ENCODE measurements at regions not wholly inside any gene's neighbourhood (a gene's known extent, or its start where the extent isn't known, plus 50 kb on each side); places are given as distances from the start of the nearest gene placed in this dataset.

- no peaks in the 10 kb centered on the region for H3K36me3 ChIP-seq (ENCODE audit: control insufficient read depth in 3 of 3, insufficient read depth in 3 of 3, low read length in 3 of 3)
- H3K4me1 ChIP-seq (ENCODE audit: control insufficient read depth in 3 of 3, insufficient read depth in 3 of 3, low read length in 3 of 3) = no peaks in the 10 kb centered on the region
- no peak overlapping the region for H3K9ac ChIP-seq (ENCODE audit: low read depth in 1 of 3, low read length in 3 of 3)
- H3K27me3 ChIP-seq (ENCODE audit: control insufficient read depth in 3 of 3, insufficient read depth in 3 of 3, low read length in 3 of 3) = no peaks in the 10 kb centered on the region
- no peak overlapping the region for H3K4me3 ChIP-seq (ENCODE audit: low read length in 3 of 3)
- no peak overlapping the region for H3K27ac ChIP-seq (ENCODE audit: low read depth, low read length)
- H3K9me3 ChIP-seq (ENCODE audit: control insufficient read depth in 3 of 3, low read length in 3 of 3) = no peaks in the 10 kb centered on the region
Measured at GRCh38 chr21:14690886-14691285, 144.8 kb upstream of the SAMSN1 start.

DNA sequence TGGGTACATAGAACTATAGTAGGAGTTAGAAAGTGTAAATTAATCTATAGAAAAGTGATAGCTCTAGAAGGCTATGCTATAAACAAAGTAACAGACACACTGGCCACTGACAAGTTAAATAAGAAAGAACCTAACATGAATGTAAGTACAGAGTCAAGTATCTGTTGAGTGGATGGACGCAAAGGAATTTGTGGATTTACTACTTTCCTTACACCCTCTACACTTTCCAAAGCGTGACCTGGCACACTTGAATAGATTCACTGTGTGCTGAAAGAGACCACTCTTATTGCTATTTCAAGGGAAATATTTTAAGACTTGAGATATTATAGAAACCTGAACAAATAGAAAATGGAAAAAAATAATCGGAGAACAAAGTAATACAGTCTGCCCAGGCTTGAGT lies 142.8 kb upstream of the SAMSN1 start:
- no peaks in the 10 kb centered on the region for H3K27me3 ChIP-seq (ENCODE audit: control insufficient read depth in 3 of 3, insufficient read depth in 3 of 3, low read length in 3 of 3)
- no peaks in the 10 kb centered on the region for H3K36me3 ChIP-seq (ENCODE audit: control insufficient read depth in 3 of 3, insufficient read depth in 3 of 3, low read length in 3 of 3)
- no peaks in the 10 kb centered on the region for H3K4me1 ChIP-seq (ENCODE audit: control insufficient read depth in 3 of 3, insufficient read depth in 3 of 3, low read length in 3 of 3)
- no peaks in the 10 kb centered on the region for H3K9me3 ChIP-seq (ENCODE audit: control insufficient read depth in 3 of 3, low read length in 3 of 3)
- H3K27ac ChIP-seq (ENCODE audit: low read depth, low read length) = no peak overlapping the region
- no peak overlapping the region for H3K9ac ChIP-seq (ENCODE audit: low read depth in 1 of 3, low read length in 3 of 3)
- H3K4me3 ChIP-seq (ENCODE audit: low read length in 3 of 3) = no peak overlapping the region

DNA sequence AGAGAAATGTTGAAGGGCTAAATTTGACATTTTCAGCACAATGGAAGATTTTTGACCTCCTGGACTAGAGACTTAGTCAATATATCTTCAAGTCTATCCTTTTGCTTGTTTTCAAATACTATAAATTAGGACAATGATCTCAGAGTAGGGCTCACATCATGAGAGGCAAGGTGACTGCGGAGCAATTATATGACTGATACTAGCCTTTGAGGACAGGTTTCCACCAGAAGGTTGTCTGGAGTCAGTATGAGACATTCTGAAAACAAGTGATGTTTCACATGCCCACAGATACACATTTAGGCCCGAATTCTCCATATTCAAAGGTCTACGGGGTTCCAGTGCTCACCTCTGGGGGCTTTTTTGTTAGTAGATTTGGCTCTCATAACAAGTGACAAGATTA lies 142.3 kb upstream of the SAMSN1 start:
- H3K36me3 ChIP-seq (ENCODE audit: control insufficient read depth in 3 of 3, insufficient read depth in 3 of 3, low read length in 3 of 3) = no peaks in the 10 kb centered on the region
- H3K9me3 ChIP-seq (ENCODE audit: control insufficient read depth in 3 of 3, low read length in 3 of 3) = no peaks in the 10 kb centered on the region
- no peaks in the 10 kb centered on the region for H3K27me3 ChIP-seq (ENCODE audit: control insufficient read depth in 3 of 3, insufficient read depth in 3 of 3, low read length in 3 of 3)
- no peak overlapping the region for H3K27ac ChIP-seq (ENCODE audit: low read depth, low read length)
- no peaks in the 10 kb centered on the region for H3K4me1 ChIP-seq (ENCODE audit: control insufficient read depth in 3 of 3, insufficient read depth in 3 of 3, low read length in 3 of 3)
- H3K9ac ChIP-seq (ENCODE audit: low read depth in 1 of 3, low read length in 3 of 3) = no peak overlapping the region
- H3K4me3 ChIP-seq (ENCODE audit: low read length in 3 of 3) = no peak overlapping the region

- Histone ChIP-seq H3K4me3 (ENCODE audit: low read length in 3 of 3) (no peak overlapping the region), H3K27ac (ENCODE audit: low read depth, low read length) (no peak overlapping the region), H3K9me3 (ENCODE audit: control insufficient read depth in 3 of 3, low read length in 3 of 3) (no peaks in the 10 kb centered on the region), H3K27me3 (ENCODE audit: control insufficient read depth in 3 of 3, insufficient read depth in 3 of 3, low read length in 3 of 3) (no peaks in the 10 kb centered on the region), H3K36me3 (ENCODE audit: control insufficient read depth in 3 of 3, insufficient read depth in 3 of 3, low read length in 3 of 3) (no peaks in the 10 kb centered on the region), H3K9ac (ENCODE audit: low read depth in 1 of 3, low read length in 3 of 3) (no peak overlapping the region), H3K4me1 (ENCODE audit: control insufficient read depth in 3 of 3, insufficient read depth in 3 of 3, low read length in 3 of 3) (no peaks in the 10 kb centered on the region)
Measured at GRCh38 chr21:14687268-14687625, 141.1 kb upstream of the SAMSN1 start.

DNA sequence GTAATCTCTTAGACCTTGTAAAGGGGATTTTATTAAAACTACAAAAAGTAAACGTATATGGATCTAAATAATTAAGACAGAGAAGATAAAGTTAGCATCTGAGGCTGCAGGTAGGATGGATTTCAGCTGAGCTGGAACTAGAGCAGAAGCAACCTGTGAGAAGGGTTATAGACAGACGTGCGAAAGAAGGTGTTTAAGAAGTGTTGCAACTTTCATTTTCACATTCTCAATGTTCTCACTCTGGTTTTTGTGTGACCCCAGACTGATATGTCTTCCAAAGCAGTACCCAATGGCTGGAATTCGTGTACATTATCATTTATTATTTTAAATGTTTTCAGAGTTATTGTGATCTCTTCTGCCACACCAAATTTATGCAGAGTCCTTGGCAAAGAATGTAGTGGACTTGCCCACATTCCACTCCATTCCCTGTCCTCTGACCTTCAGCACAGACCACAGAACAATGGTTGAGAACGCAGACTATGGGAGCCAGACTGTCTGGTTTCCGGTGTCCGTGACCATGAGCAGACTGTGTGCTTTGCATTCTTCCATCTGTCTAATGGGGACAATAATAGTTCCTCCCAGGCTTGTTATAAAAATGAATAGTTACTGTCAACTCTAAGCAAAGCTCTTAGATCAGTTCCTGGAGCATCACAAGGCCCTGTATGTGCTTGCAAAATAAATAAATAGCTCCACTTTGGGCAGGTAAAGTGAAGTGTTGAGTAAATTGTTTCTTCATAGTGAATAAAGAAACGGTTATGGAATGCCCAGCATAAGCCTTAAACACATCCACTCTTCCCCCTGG lies 140.6 kb upstream of the SAMSN1 start:
- H3K27ac ChIP-seq (ENCODE audit: low read depth, low read length) = no peak overlapping the region
- no peaks in the 10 kb centered on the region for H3K9me3 ChIP-seq (ENCODE audit: control insufficient read depth in 3 of 3, low read length in 3 of 3)
- no peaks in the 10 kb centered on the region for H3K4me1 ChIP-seq (ENCODE audit: control insufficient read depth in 3 of 3, insufficient read depth in 3 of 3, low read length in 3 of 3)
- H3K27me3 ChIP-seq (ENCODE audit: control insufficient read depth in 3 of 3, insufficient read depth in 3 of 3, low read length in 3 of 3) = no peaks in the 10 kb centered on the region
- no peaks in the 10 kb centered on the region for H3K36me3 ChIP-seq (ENCODE audit: control insufficient read depth in 3 of 3, insufficient read depth in 3 of 3, low read length in 3 of 3)
- H3K9ac ChIP-seq (ENCODE audit: low read depth in 1 of 3, low read length in 3 of 3) = no peak overlapping the region
- no peak overlapping the region for H3K4me3 ChIP-seq (ENCODE audit: low read length in 3 of 3)

DNA sequence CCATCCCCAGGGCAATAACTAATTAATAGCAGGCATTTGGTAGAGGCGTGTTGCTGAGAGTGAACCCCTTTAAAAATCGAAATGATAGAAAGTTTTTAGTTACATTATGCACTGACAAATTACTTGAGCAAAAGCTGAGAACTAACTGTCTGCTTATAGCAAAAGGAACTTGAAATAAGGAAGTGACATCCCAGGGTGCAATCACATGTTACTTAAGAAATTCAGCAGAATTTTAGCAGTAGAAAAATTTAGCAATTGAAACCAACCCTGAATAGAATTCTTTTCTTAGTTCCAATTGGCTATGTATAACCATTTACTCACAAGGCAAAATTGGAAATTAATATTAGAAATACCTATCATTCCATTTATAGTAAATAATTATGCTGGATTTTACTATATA lies 139.5 kb upstream of the SAMSN1 start:
- no peaks in the 10 kb centered on the region for H3K27me3 ChIP-seq (ENCODE audit: control insufficient read depth in 3 of 3, insufficient read depth in 3 of 3, low read length in 3 of 3)
- H3K9ac ChIP-seq (ENCODE audit: low read depth in 1 of 3, low read length in 3 of 3) = no peak overlapping the region
- no peaks in the 10 kb centered on the region for H3K9me3 ChIP-seq (ENCODE audit: control insufficient read depth in 3 of 3, low read length in 3 of 3)
- H3K4me3 ChIP-seq (ENCODE audit: low read length in 3 of 3) = no peak overlapping the region
- peak overlapping the region; percentile 44 for H3K27ac ChIP-seq (ENCODE audit: low read depth, low read length)
- H3K36me3 ChIP-seq (ENCODE audit: control insufficient read depth in 3 of 3, insufficient read depth in 3 of 3, low read length in 3 of 3) = no peaks in the 10 kb centered on the region
- no peaks in the 10 kb centered on the region for H3K4me1 ChIP-seq (ENCODE audit: control insufficient read depth in 3 of 3, insufficient read depth in 3 of 3, low read length in 3 of 3)

GRCh38 chr21:14684071-14684470 lies 138.0 kb upstream of the SAMSN1 start:
- H3K27me3 ChIP-seq (ENCODE audit: control insufficient read depth in 3 of 3, insufficient read depth in 3 of 3, low read length in 3 of 3) = no peaks in the 10 kb centered on the region
- no peak overlapping the region for H3K27ac ChIP-seq (ENCODE audit: low read depth, low read length)
- no peak overlapping the region for H3K9ac ChIP-seq (ENCODE audit: low read depth in 1 of 3, low read length in 3 of 3)
- no peaks in the 10 kb centered on the region for H3K4me1 ChIP-seq (ENCODE audit: control insufficient read depth in 3 of 3, insufficient read depth in 3 of 3, low read length in 3 of 3)
- no peaks in the 10 kb centered on the region for H3K36me3 ChIP-seq (ENCODE audit: control insufficient read depth in 3 of 3, insufficient read depth in 3 of 3, low read length in 3 of 3)
- no peaks in the 10 kb centered on the region for H3K9me3 ChIP-seq (ENCODE audit: control insufficient read depth in 3 of 3, low read length in 3 of 3)
- H3K4me3 ChIP-seq (ENCODE audit: low read length in 3 of 3) = no peak overlapping the region

GRCh38 chr21:14683063-14683462 lies 136.9 kb upstream of the SAMSN1 start:
- Histone ChIP-seq H3K9me3 (ENCODE audit: control insufficient read depth in 3 of 3, low read length in 3 of 3) (no peaks in the 10 kb centered on the region), H3K27me3 (ENCODE audit: control insufficient read depth in 3 of 3, insufficient read depth in 3 of 3, low read length in 3 of 3) (no peaks in the 10 kb centered on the region), H3K4me3 (ENCODE audit: low read length in 3 of 3) (no peak overlapping the region), H3K9ac (ENCODE audit: low read depth in 1 of 3, low read length in 3 of 3) (no peak overlapping the region), H3K36me3 (ENCODE audit: control insufficient read depth in 3 of 3, insufficient read depth in 3 of 3, low read length in 3 of 3) (no peaks in the 10 kb centered on the region), H3K4me1 (ENCODE audit: control insufficient read depth in 3 of 3, insufficient read depth in 3 of 3, low read length in 3 of 3) (no peaks in the 10 kb centered on the region), H3K27ac (ENCODE audit: low read depth, low read length) (no peak overlapping the region)

DNA sequence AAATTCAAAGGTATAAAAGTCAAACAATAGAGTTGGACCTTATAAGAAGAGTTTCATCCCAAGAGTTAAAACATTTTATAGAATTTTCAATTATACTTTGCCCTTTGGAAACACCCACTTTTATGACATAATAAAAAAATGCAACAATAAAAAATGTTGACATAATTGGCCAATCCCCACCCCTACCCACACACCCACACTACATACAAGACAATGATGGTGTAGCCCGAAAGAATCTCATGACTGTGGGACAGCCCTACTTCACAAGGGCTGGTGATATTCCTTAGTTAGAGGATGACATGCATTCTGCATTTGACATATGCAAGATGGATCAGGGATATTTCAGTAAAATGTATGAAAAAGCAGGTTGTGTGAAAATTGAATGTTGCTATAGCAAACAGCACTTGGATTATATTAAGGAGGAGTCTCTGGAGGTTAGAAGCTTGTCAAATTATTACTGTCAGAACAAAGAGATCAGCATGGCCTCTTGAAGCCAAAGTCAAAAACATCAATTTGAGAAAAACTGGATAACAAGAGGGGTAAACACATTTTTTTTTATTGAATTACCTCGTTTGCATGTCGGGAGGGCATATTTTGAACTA lies 133.0 kb upstream of the SAMSN1 start:
- Histone ChIP-seq H3K4me3 (ENCODE audit: low read length in 3 of 3) (no peak overlapping the region), H3K36me3 (ENCODE audit: control insufficient read depth in 3 of 3, insufficient read depth in 3 of 3, low read length in 3 of 3) (no peaks in the 10 kb centered on the region), H3K27me3 (ENCODE audit: control insufficient read depth in 3 of 3, insufficient read depth in 3 of 3, low read length in 3 of 3) (no peaks in the 10 kb centered on the region), H3K9ac (ENCODE audit: low read depth in 1 of 3, low read length in 3 of 3) (no peak overlapping the region), H3K4me1 (ENCODE audit: control insufficient read depth in 3 of 3, insufficient read depth in 3 of 3, low read length in 3 of 3) (no peaks in the 10 kb centered on the region), H3K27ac (ENCODE audit: low read depth, low read length) (no peak overlapping the region), H3K9me3 (ENCODE audit: control insufficient read depth in 3 of 3, low read length in 3 of 3) (no peaks in the 10 kb centered on the region)

- H3K4me3 ChIP-seq (ENCODE audit: low read length in 3 of 3) = no peak overlapping the region
- no peak overlapping the region for H3K27ac ChIP-seq (ENCODE audit: low read depth, low read length)
- no peaks in the 10 kb centered on the region for H3K9me3 ChIP-seq (ENCODE audit: control insufficient read depth in 3 of 3, low read length in 3 of 3)
- no peaks in the 10 kb centered on the region for H3K36me3 ChIP-seq (ENCODE audit: control insufficient read depth in 3 of 3, insufficient read depth in 3 of 3, low read length in 3 of 3)
- no peaks in the 10 kb centered on the region for H3K27me3 ChIP-seq (ENCODE audit: control insufficient read depth in 3 of 3, insufficient read depth in 3 of 3, low read length in 3 of 3)
- no peak overlapping the region for H3K9ac ChIP-seq (ENCODE audit: low read depth in 1 of 3, low read length in 3 of 3)
- H3K4me1 ChIP-seq (ENCODE audit: control insufficient read depth in 3 of 3, insufficient read depth in 3 of 3, low read length in 3 of 3) = no peaks in the 10 kb centered on the region
Measured at GRCh38 chr21:14677639-14678179, 131.6 kb upstream of the SAMSN1 start.

All from skeletal muscle tissue (tissue), 3 donors.